GM21381 (cell line): ENCODE measurements at regions not wholly inside any gene's neighbourhood (a gene's known extent, or its start where the extent isn't known, plus 50 kb on each side); places are given as distances from the start of the nearest gene placed in this dataset.

Experiments
- ATAC-seq: cut with Tn5 transposase; IDR thresholded peaks from one replicate; pipeline ENCODE4 v1.9.1; 2021; ENCODE audit warnings: mild to moderate bottlenecking, moderate library complexity; ENCODE audit not compliant: unreplicated experiment

DNA sequence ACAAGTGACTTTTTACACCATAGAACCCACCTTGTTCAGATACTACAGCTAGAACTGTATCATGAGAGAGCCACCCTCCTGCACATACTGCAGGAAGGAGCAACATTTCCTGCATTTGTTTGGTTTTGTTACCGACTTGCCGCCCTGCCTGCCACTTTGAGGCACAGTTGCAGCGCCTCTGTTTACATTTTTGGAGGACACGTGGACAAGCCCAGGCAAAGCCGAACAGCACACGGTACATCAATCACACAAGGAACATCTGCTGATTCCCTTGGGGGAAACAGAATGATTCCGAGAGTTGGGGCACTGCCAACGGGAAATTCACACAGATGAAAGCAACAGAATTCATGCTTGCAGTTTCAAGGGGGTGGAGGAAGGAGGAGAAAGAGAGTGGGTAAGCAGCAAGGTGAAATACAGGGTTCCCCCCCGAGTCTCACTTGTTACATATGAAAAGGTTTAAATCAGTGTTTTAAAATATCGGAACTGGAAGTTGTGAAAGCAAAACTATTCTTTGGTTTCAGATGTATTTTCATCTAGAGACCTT lies 110.7 kb downstream of the BTG1 start:
- peak; percentile 73 for ATAC-seq

DNA sequence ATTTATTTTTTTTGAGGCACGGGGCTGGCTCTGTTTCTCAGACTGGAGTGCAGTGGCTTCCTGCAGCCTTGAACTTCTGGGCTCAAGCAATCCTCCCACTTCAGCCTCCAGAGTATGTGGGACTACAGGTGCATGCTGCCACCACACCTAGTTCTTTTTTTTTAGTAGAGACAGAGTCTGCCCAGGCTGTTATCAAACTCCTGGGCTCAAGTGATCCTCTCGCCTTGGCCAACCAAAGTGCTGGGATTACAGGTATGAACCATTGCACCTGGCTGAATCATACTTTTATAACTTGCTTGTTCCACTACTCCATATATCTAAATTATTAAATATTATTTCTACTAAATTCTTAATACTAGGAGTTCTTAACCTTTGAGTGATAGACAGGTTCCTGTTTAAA lies 111.6 kb downstream of the BTG1 start:
- no peak for ATAC-seq

GRCh38 chr12:92032965-92033364 lies 112.7 kb downstream of the BTG1 start:
- ATAC-seq, result no peak

DNA sequence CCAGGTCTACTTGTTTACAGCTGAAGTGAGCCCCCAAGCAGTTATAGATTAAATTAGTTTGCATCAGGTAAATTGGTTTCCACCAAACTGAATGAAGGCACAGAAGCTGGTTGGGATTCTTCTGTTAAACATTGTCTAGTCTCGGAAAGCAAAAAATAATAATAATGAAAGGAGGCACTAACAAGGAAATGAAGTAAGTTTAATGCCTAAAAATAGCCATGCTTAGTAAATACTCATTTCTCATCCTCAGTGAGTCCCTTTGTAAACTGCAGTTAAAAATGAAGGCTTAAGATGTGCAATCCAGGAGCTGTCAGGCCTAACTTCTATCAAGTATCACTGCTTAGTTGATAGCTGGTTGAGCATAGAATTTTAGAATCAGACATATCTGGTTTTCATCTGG lies 113.5 kb downstream of the BTG1 start:
- no peak for ATAC-seq

DNA sequence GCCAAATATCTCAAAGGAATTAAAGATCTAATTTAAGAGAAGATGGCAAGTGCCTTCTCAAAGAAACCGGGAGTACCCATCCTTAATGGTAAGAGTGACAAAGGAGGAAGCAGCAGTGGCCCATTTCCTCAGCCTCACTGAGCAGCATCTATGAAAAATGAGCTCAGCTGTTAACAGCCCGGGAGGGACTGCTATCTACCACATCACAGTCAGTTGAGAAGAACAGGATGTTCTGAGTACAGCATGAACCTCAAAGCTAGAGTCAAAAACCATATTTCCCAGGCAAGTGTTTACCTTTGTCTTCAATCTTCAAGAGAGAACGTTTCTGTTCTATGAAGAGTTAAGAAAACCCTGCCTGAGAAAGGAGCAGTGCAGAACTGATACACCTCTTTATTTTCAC lies 115.0 kb downstream of the BTG1 start:
- ATAC-seq, result peak; percentile 67

DNA sequence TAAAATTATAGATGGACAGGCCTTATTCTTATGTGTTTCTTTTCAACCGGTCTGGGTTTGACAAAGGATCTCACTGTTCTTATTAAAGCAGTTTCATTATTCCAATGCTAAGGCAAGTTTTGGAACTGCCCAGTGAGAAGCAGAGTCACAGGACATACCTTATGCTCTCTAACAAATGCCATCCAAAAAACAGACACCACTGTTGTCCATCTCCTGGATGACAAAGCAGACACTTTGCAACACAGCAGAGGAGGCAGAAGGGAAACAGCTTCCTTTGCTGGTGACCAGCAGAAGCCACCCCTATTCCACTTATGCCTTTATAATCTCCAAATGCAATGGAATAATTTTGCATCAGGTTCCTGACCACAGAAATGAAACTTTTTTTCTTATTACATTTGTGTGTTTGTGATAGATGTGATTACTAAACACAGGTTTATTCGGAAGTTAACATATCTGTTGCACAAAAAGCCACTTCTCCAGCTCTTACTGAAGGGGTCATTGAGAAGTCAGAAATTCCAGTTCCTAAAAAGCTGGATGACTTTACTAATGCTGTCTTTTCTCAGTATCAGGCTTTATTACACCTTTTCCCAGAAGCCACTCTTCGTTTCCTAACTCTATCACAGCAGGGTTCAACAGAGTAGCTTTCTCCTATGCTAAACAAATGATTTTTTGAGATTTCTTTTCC lies 115.6 kb downstream of the BTG1 start:
- ATAC-seq, result no peak

DNA sequence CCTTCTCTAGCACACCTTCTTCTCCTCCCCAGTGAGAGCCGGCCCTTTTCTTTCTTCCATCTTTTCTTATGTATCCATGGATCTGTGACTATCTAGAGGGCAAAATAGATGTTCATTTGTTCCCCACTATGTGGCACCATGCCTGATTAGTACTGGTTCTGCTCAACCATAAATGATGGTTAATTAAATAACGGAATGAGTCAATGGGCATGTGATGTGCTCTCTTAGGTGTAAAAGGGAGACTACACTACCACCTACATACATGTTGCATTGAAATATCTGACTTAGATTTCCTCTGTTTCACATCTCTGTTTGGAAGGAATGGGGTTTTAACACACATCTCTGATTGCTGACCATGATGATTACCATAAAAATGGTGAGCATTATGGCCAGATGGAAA lies 116.5 kb downstream of the BTG1 start:
- ATAC-seq, result no peak

- ATAC-seq, result no peak
Measured at GRCh38 chr12:92028441-92028709, 117.3 kb downstream of the BTG1 start.

DNA sequence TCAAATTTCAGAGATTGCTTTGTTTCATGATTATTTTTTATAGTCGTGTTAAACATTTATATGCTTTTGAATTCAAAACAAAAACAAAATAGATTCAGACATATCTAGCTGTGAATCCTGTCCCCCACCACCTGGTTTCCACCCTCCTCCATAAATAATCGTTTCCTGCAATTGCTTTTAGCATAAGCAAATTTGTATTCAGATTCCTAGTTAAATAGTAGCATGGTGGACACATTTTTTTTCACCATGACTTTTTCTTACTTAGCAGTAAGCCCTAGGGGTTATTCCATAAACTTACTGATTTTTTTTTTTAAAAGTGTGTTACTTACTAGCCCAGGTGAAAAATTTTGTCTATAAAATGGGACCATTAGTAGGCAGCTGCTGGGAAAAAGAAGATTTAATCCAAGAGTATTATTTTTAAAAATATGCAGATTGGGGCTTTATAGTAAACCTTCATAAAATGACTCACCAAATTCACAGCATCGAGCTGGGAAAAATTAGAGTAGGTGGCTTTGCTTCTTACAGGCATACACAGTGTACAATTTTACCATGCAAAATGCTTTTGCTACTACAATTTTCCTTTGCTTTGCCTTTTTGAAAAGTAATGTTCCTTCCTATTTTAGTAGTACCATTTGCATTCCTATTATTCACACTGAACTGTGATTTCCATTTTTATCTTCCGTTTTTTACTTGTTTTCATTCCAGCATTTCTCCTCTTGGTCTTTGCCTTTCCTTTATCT lies 117.8 kb downstream of the BTG1 start:
- ATAC-seq, result no peak

DNA sequence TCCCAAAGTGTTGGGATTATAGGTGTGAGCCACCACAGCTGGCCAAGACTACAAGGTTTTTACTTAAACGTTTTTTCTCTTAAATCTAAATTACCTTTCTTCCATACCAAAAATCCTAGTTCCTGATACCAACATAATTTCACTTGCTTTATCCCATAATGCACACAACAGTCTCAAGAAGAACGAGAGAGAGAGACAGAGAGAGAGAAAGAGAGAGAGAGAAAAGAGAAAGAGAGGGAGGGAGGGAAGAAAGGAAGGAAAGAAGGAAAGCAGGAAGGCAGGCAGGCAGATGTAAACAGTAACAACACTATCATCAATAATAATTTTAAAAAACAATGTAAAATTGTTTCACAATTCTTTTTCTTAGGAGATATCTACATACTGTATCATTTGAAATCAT lies 118.4 kb downstream of the BTG1 start:
- no peak for ATAC-seq

DNA sequence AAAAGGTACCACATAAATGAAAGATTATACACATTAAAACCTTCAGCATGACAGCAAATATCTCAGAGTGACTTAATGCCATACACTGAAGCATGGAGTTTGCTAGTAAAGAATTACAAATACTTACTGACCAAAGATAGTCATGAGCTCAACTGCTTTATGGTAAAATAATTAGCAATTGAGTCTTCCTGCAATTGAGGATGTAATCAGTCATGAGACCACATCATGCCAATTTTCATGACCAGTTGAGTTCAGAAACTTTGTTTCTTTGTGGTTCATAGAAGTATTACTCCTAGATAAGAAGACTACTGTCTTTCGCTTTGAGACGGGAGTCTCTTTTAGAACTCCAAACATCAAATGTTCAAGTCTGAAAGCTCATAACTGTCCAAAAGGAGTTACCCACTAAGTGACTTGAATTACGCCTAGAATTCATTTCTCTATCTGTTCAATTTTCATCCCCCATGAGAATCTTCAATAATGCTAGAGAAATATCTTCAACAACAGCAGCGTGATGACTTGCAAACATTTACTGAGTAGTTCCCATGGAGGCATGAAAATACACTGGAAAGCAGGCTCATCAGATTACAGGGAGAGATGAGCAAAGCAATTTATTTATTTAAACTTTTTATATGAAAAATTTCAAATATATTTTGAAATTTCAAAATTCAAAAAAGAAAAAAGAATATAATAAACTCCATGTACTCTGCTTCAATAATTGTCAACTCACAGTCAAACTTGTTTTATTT lies 120.0 kb downstream of the BTG1 start:
- ATAC-seq, result no peak

DNA sequence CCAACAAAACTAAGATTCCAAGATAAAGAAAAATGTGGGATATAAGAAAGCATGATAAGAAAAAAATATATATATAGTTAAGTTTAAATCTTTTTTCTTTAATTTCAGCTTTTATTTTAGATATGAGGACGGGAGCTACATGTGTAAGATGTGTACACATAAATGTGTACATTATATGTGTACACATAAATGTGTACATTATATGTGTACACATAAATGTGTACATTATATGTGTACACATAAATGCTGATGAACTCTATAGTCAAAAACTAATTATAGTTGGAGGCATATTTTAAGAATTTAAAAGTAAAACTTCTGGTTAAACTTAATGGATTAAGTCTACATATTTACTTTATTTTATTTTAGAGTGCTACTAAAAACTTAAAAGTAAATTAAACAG lies 123.6 kb downstream of the BTG1 start:
- ATAC-seq, result no peak

GRCh38 chr12:92021666-92022035 lies 124.0 kb downstream of the BTG1 start:
- no peak for ATAC-seq

GRCh38 chr12:92020983-92021665 lies 124.5 kb downstream of the BTG1 start:
- ATAC-seq, result no peak

GRCh38 chr12:92019491-92020277 lies 126.0 kb downstream of the BTG1 start:
- ATAC-seq, result no peak

- ATAC-seq, result no peak
Measured at GRCh38 chr12:92012691-92013090, 133.0 kb downstream of the BTG1 start.

GRCh38 chr12:92010853-92011701 lies 134.6 kb downstream of the BTG1 start:
- ATAC-seq, result no peak

GRCh38 chr12:92010368-92010767 lies 135.3 kb downstream of the BTG1 start:
- no peak for ATAC-seq

DNA sequence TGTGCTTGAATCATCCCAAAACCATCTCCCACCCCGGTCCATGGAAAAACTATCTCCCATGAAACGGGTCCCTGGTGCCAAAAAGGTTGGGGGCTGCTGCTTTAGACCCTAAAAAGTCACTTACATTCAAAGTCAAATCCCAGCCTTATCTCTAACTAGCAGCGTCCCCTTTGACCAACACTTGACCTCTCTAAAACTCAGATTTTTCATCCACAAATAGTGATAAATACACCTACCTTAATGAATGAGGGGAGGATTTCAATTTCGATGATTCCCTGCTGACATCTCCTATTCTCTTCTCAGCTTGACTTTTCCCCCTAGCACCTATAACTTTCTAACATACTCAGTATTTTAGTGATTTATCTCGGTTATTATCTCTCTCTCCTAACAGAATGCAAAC lies 137.3 kb downstream of the BTG1 start:
- no peak for ATAC-seq

- no peak for ATAC-seq
Measured at GRCh38 chr12:92007787-92008186, 137.9 kb downstream of the BTG1 start.
